ENCODE measurements at regions not wholly inside any gene's neighbourhood (a gene's known extent, or its start where the extent isn't known, plus 50 kb on each side); places are given as distances from the start of the nearest gene placed in this dataset.

GRCh38 chr20:19021406-19022117, 190.9 kb upstream of the SLC24A3 start:
- H3K9me3 ChIP-seq: no peaks in the 10 kb centered on the region
- H3K4me3 ChIP-seq (ENCODE audit: low read depth in 2 of 2, low read length in 1 of 2): no peak overlapping the region
- H2AFZ ChIP-seq (ENCODE audit: low read depth): no peak overlapping the region
- no peak overlapping the region for H3K9ac ChIP-seq
- H3K4me1 ChIP-seq (ENCODE audit: control insufficient read depth in 1 of 2, insufficient read depth in 2 of 2, low read depth in 1 of 2, low read length in 1 of 2): no peaks in the 10 kb centered on the region
- H3K27ac ChIP-seq (ENCODE audit: low read depth in 2 of 2, low read length in 1 of 2): no peak overlapping the region
- ChIA-PET CTCF (no interaction called here), POLR2A (no interaction called here)
- H3K9me2 ChIP-seq: no peaks in the 10 kb centered on the region
- WGBS (ENCODE audit: low lambda C conversion rate): 4% methylated on average over 5 of the region's 7 CpGs
- peaks cover 18% of the 10 kb centered on the region; the same call in 1 of the 2 replicates for H3K27me3 ChIP-seq (ENCODE audit: insufficient read depth)
- H3F3A ChIP-seq (replicated peaks; ENCODE audit: insufficient read depth): no peaks in the 10 kb centered on the region
- no peak for TF ChIP-seq FOSL2 (IDR thresholded peaks at IDR 0.05; ENCODE audit: borderline replicate concordance, low read depth)
- TF ChIP-seq EZH2phosphoT487 (IDR thresholded peaks at IDR 0.05; ENCODE audit: borderline replicate concordance, low read depth): no peak
- TF ChIP-seq, protein P1, sequence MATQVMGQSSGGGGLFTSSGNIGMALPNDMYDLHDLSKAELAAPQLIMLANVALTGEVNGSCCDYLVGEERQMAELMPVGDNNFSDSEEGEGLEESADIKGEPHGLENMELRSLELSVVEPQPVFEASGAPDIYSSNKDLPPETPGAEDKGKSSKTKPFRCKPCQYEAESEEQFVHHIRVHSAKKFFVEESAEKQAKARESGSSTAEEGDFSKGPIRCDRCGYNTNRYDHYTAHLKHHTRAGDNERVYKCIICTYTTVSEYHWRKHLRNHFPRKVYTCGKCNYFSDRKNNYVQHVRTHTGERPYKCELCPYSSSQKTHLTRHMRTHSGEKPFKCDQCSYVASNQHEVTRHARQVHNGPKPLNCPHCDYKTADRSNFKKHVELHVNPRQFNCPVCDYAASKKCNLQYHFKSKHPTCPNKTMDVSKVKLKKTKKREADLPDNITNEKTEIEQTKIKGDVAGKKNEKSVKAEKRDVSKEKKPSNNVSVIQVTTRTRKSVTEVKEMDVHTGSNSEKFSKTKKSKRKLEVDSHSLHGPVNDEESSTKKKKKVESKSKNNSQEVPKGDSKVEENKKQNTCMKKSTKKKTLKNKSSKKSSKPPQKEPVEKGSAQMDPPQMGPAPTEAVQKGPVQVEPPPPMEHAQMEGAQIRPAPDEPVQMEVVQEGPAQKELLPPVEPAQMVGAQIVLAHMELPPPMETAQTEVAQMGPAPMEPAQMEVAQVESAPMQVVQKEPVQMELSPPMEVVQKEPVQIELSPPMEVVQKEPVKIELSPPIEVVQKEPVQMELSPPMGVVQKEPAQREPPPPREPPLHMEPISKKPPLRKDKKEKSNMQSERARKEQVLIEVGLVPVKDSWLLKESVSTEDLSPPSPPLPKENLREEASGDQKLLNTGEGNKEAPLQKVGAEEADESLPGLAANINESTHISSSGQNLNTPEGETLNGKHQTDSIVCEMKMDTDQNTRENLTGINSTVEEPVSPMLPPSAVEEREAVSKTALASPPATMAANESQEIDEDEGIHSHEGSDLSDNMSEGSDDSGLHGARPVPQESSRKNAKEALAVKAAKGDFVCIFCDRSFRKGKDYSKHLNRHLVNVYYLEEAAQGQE (IDR thresholded peaks at IDR 0.05; ENCODE audit: low read depth, low read length): no peak
- no peak for TF ChIP-seq FOXJ3 (CRISPR knock-in tag; IDR thresholded peaks at IDR 0.05)
- no peak for TF ChIP-seq GATA2 (CRISPR knock-in tag; IDR thresholded peaks at IDR 0.05)
- no peak for TF ChIP-seq JUND (IDR thresholded peaks at IDR 0.05)
- TF ChIP-seq, protein P2, sequence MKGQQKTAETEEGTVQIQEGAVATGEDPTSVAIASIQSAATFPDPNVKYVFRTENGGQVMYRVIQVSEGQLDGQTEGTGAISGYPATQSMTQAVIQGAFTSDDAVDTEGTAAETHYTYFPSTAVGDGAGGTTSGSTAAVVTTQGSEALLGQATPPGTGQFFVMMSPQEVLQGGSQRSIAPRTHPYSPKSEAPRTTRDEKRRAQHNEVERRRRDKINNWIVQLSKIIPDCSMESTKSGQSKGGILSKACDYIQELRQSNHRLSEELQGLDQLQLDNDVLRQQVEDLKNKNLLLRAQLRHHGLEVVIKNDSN (IDR thresholded peaks at IDR 0.05; ENCODE audit: borderline replicate concordance, low read depth): no peak
- TF ChIP-seq MEF2A (IDR thresholded peaks at IDR 0.05; ENCODE audit: borderline replicate concordance, low read depth): no peak
- TF ChIP-seq NFIC (IDR thresholded peaks at IDR 0.05; ENCODE audit: borderline replicate concordance): no peak
- TF ChIP-seq NRF1 (IDR thresholded peaks at IDR 0.05; ENCODE audit: low read depth, low read length): no peak
- TF ChIP-seq MAX (IDR thresholded peaks at IDR 0.05; ENCODE audit: low read depth): no peak
- TF ChIP-seq, protein P3, sequence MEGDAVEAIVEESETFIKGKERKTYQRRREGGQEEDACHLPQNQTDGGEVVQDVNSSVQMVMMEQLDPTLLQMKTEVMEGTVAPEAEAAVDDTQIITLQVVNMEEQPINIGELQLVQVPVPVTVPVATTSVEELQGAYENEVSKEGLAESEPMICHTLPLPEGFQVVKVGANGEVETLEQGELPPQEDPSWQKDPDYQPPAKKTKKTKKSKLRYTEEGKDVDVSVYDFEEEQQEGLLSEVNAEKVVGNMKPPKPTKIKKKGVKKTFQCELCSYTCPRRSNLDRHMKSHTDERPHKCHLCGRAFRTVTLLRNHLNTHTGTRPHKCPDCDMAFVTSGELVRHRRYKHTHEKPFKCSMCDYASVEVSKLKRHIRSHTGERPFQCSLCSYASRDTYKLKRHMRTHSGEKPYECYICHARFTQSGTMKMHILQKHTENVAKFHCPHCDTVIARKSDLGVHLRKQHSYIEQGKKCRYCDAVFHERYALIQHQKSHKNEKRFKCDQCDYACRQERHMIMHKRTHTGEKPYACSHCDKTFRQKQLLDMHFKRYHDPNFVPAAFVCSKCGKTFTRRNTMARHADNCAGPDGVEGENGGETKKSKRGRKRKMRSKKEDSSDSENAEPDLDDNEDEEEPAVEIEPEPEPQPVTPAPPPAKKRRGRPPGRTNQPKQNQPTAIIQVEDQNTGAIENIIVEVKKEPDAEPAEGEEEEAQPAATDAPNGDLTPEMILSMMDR (IDR thresholded peaks at IDR 0.05): no peak
- no peak for TF ChIP-seq ELF1 (IDR thresholded peaks at IDR 0.05)
- no peak for TF ChIP-seq RCOR1 (IDR thresholded peaks at IDR 0.05; ENCODE audit: low read length)
- DNase-seq: no peak
- no peaks in the 10 kb centered on the region for H4K20me1 ChIP-seq (ENCODE audit: insufficient read depth)
- H3K4me2 ChIP-seq: no peak overlapping the region
- no peaks in the 10 kb centered on the region for H3K36me3 ChIP-seq (replicated peaks in 1 of 2; ENCODE audit: control insufficient read depth in 1 of 2, insufficient read depth in 2 of 2, low read length in 1 of 2)
- no peaks in the 10 kb centered on the region for H3K79me2 ChIP-seq (ENCODE audit: insufficient read depth)
